Calu3 (cell line): ENCODE measurements at regions not wholly inside any gene's neighbourhood (a gene's known extent, or its start where the extent isn't known, plus 50 kb on each side); places are given as distances from the start of the nearest gene placed in this dataset.

Source experiments
- BruUV-seq: library from RNA; stranded (reverse); fragments of 400-500 nt; replicated peaks from 2 replicates; lab custom pipeline; 2021; lab: Mats Ljungman, UMichigan
- CTCF ChIA-PET: fragments of 300-600 bp; sonication (Branson Sonifier 250); formaldehyde crosslinking; loops from one replicate; lab custom pipeline; 2022; ENCODE audit warnings: antibody characterized with exemption; lab: Charles Lee
- DNase-seq: peaks from one replicate; pipeline ENCODE4 v3.0.0; 2022
- H3K27ac Mint-ChIP-seq: one replicate; pipeline ENCODE4 v1.8.0; 2022; ENCODE audit warnings: mixed read lengths; ENCODE audit not compliant: unreplicated experiment
- H3K27me3 Mint-ChIP-seq: one replicate; pipeline ENCODE4 v1.8.0; 2022; ENCODE audit warnings: mixed read lengths; ENCODE audit not compliant: unreplicated experiment
- H3K36me3 Mint-ChIP-seq: one replicate; pipeline ENCODE4 v1.8.0; 2022; ENCODE audit warnings: mild to moderate bottlenecking, moderate library complexity, mixed read lengths; ENCODE audit not compliant: insufficient read depth, unreplicated experiment
- H3K4me1 Mint-ChIP-seq: one replicate; pipeline ENCODE4 v1.8.0; 2022; ENCODE audit warnings: mild to moderate bottlenecking, low read depth, mixed read lengths; ENCODE audit not compliant: unreplicated experiment
- H3K4me3 Mint-ChIP-seq: one replicate; pipeline ENCODE4 v1.8.0; 2022; ENCODE audit warnings: mild to moderate bottlenecking, low read depth, moderate library complexity, mixed read lengths; ENCODE audit not compliant: unreplicated experiment
- H3K9me3 Mint-ChIP-seq: one replicate; pipeline ENCODE4 v1.8.0; 2022; ENCODE audit warnings: low read depth, mixed read lengths; ENCODE audit not compliant: unreplicated experiment
- CTCF ChIP-seq: fragments of 200-600 bp; IDR thresholded peaks from one replicate; pipeline ENCODE4 v1.8.0; 2022; ENCODE audit warnings: antibody characterized with exemption; ENCODE audit not compliant: unreplicated experiment
- intact Hi-C: fragments of 100-400 bp; cut with micrococcal nuclease; formaldehyde crosslinking; loops from one replicate; pipeline ENCODE4 v1.10.0; 2022; ENCODE audit not compliant: unreplicated experiment

- H3K4me3 Mint-ChIP-seq = no peak overlapping the region
- no peak for TF ChIP-seq CTCF
- no peaks in the 10 kb centered on the region for H3K9me3 Mint-ChIP-seq
- H3K27ac Mint-ChIP-seq = no peak overlapping the region
- no peaks in the 10 kb centered on the region for H3K36me3 Mint-ChIP-seq
- CTCF ChIA-PET = interaction anchor here (1.1 to 1.2 kb wide), 2 partner anchors 12 to 310 kb away, joined by 3 read pairs; no protein-coding TSS in a partner anchor
- intact Hi-C loops = no loop called here
- DNase-seq = no peak
- no peaks in the 10 kb centered on the region for H3K4me1 Mint-ChIP-seq
- H3K27me3 Mint-ChIP-seq = no peaks in the 10 kb centered on the region
- BruUV-seq = no TSS peak
Measured at GRCh38 chr6:123702943-123703342, 66.2 kb upstream of the TRDN start.

- BruUV-seq = no TSS peak
- no peaks in the 10 kb centered on the region for H3K27me3 Mint-ChIP-seq
- H3K27ac Mint-ChIP-seq = no peak overlapping the region
- no peaks in the 10 kb centered on the region for H3K4me1 Mint-ChIP-seq
- DNase-seq = no peak
- intact Hi-C loops = no loop called here
- TF ChIP-seq CTCF = no peak
- CTCF ChIA-PET = interaction anchor here (0.7 kb wide), 1 partner anchor 233 kb away, joined by 3 read pairs; no protein-coding TSS in a partner anchor
- no peak overlapping the region for H3K4me3 Mint-ChIP-seq
- no peaks in the 10 kb centered on the region for H3K36me3 Mint-ChIP-seq
- no peaks in the 10 kb centered on the region for H3K9me3 Mint-ChIP-seq
Measured at GRCh38 chr6:123687864-123688263, 51.1 kb upstream of the TRDN start.
